Uterus (tissue), 3 donors: ENCODE measurements at regions not wholly inside any gene's neighbourhood (a gene's known extent, or its start where the extent isn't known, plus 50 kb on each side); places are given as distances from the start of the nearest gene placed in this dataset.

Source experiments
- DNase-seq, 2 donors: peaks; one replicate each; pipeline ENCODE4 v3.0.0-alpha.2; 2019 to 2020
- H3K27ac ChIP-seq, 2 donors: fragments of 200-600 bp; sonication (generic); 1 replicate in 1 of 2; 2 replicates in 1 of 2; pipeline ENCODE4 v1.5.1; 2016 to 2018
- H3K27me3 ChIP-seq, 2 donors: fragments of 200-600 bp; sonication (generic); one replicate each; pipeline ENCODE4 v1.5.1; 2018 to 2019; ENCODE audit warnings: control low read depth in 1 of 2
- H3K36me3 ChIP-seq, 2 donors: fragments of 200-600 bp; sonication (generic); one replicate each; pipeline ENCODE4 v1.5.1; 2019; ENCODE audit warnings: control low read depth in 1 of 2
- H3K4me1 ChIP-seq, 2 donors: fragments of 200-600 bp; sonication (generic); one replicate each; pipeline ENCODE4 v1.5.1; 2018 to 2019; ENCODE audit warnings: control low read depth in 1 of 2
- H3K4me3 ChIP-seq, 2 donors: fragments of 200-600 bp; sonication (generic); 1 replicate in 1 of 2; 2 replicates in 1 of 2; pipeline ENCODE4 v1.5.1; 2018 to 2019; ENCODE audit warnings: mild to moderate bottlenecking in 1 of 2
- H3K9me3 ChIP-seq, 2 donors: fragments of 200-600 bp; sonication (generic); one replicate each; pipeline ENCODE4 v1.5.1; 2019; ENCODE audit warnings: control low read depth in 1 of 2
- POLR2A ChIP-seq, 2 donors: fragments of 450-650 bp; IDR thresholded peaks; one replicate each; pipeline ENCODE4 v1.6.1; 2016; ENCODE audit warnings: antibody characterized with exemption in 2 of 2, mild to moderate bottlenecking in 1 of 2, moderate library complexity in 1 of 2
- intact Hi-C: fragments of 100-400 bp; cut with DNase I; formaldehyde crosslinking; loops from one replicate; pipeline ENCODE4 v1.15.1; 2023; ENCODE audit warnings: low total_unique reads
- TF ChIP-seq, protein P1 (sequence below), 4 experiments: fragments of 200-600 bp in 2 of 4; fragments of 450-650 bp in 2 of 4; sonication (generic) in 2 of 4; IDR thresholded peaks; one replicate each; pipeline ENCODE4 v1.5.1; 2016 to 2019; ENCODE audit warnings: antibody characterized with exemption in 4 of 4, mild to moderate bottlenecking in 2 of 4, moderate library complexity in 1 of 4
- donor health status: DM: yes; HTN: yes; CAD: no.

- Histone ChIP-seq H3K27ac (no peak overlapping the region), H3K36me3 (no peaks in the 10 kb centered on the region), H3K9me3 (no peaks in the 10 kb centered on the region), H3K4me3 (no peak overlapping the region), H3K27me3 (no peaks in the 10 kb centered on the region), H3K4me1 (no peaks in the 10 kb centered on the region)
- intact Hi-C loops: no loop called here
- DNase-seq: no peak
- no peak for TF ChIP-seq POLR2A (IDR thresholded peaks at IDR 0.05)
- TF ChIP-seq, protein P1, sequence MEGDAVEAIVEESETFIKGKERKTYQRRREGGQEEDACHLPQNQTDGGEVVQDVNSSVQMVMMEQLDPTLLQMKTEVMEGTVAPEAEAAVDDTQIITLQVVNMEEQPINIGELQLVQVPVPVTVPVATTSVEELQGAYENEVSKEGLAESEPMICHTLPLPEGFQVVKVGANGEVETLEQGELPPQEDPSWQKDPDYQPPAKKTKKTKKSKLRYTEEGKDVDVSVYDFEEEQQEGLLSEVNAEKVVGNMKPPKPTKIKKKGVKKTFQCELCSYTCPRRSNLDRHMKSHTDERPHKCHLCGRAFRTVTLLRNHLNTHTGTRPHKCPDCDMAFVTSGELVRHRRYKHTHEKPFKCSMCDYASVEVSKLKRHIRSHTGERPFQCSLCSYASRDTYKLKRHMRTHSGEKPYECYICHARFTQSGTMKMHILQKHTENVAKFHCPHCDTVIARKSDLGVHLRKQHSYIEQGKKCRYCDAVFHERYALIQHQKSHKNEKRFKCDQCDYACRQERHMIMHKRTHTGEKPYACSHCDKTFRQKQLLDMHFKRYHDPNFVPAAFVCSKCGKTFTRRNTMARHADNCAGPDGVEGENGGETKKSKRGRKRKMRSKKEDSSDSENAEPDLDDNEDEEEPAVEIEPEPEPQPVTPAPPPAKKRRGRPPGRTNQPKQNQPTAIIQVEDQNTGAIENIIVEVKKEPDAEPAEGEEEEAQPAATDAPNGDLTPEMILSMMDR (IDR thresholded peaks at IDR 0.05): no peak
These were observed 2274.1 kb downstream of the MAT2B start for GRCh38 chr5:165779505-165779904.

DNA sequence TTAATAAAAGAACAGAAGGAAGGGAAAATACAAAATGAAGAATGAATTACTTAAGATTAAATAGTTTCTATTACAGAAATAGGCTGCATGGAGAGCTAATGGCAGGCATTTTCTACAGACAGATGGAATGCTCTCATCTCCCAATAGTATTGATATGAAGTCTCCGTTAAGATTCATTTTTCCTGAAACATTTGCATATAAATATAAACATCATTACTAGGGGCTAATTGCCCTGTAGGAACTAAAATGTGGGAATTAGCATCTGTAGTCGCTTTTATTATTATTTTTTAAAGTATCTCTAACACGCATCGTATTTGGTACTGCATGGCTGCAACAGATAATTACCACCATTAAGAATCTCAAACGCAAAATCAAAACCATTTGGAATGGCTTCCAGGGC lies 2275.5 kb downstream of the MAT2B start:
- H3K4me1 ChIP-seq: no peaks in the 10 kb centered on the region
- H3K36me3 ChIP-seq: no peaks in the 10 kb centered on the region
- no peak for DNase-seq
- TF ChIP-seq POLR2A (IDR thresholded peaks at IDR 0.05): no peak
- TF ChIP-seq, protein P1 (IDR thresholded peaks at IDR 0.05): no peak
- no peak overlapping the region for H3K4me3 ChIP-seq
- no peaks in the 10 kb centered on the region for H3K27me3 ChIP-seq
- intact Hi-C loops: no loop called here
- H3K9me3 ChIP-seq: no peaks in the 10 kb centered on the region
- no peak overlapping the region for H3K27ac ChIP-seq

DNA sequence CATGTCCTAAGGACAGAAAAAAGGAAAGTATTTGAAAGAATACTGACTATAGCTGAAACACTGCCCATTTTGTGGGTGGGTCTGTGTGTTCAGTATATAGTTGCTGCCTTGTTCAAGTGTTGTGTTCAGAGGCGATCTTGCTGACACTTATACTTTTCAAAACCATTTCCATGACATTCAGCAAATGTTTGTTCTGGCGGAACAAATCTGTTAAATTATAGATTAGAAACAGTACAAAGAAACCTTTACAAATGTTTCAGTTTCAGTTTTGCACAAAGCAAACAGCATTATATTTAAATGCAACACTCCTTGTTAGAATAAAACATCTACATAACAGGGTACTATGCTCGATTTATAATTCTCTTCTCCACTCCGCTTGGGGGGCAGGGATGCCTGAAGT lies 2276.3 kb downstream of the MAT2B start:
- no peak overlapping the region for H3K4me3 ChIP-seq
- no peaks in the 10 kb centered on the region for H3K36me3 ChIP-seq
- TF ChIP-seq, protein P1 (IDR thresholded peaks at IDR 0.05): no peak
- TF ChIP-seq POLR2A (IDR thresholded peaks at IDR 0.05): no peak
- DNase-seq: no peak
- no peak overlapping the region for H3K27ac ChIP-seq
- no peaks in the 10 kb centered on the region for H3K9me3 ChIP-seq
- H3K4me1 ChIP-seq: no peaks in the 10 kb centered on the region
- no peaks in the 10 kb centered on the region for H3K27me3 ChIP-seq
- intact Hi-C loops: no loop called here

DNA sequence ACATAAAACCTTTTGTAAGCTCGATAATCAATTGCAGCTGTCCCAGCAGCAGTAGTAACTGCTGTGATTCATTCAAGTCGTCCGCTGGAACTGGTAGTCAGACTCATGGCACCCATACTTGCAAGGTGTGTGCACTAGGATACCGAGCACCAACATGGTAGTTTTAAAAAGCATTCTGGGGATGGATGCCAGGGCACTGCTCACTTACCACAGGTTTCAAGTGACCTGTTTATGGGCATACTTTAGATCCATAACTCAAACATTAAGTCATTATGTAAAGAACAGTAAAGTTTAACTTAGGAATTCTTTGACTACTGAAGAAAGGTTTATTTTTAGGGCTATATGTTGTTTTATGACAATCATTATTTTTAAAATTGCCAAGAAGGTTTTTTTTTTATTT lies 2277.6 kb downstream of the MAT2B start:
- H3K4me1 ChIP-seq: no peaks in the 10 kb centered on the region
- H3K4me3 ChIP-seq: no peak overlapping the region
- H3K27ac ChIP-seq: no peak overlapping the region
- intact Hi-C loops: no loop called here
- H3K36me3 ChIP-seq: no peaks in the 10 kb centered on the region
- no peaks in the 10 kb centered on the region for H3K9me3 ChIP-seq
- TF ChIP-seq, protein P1 (IDR thresholded peaks at IDR 0.05): no peak
- TF ChIP-seq POLR2A (IDR thresholded peaks at IDR 0.05): no peak
- H3K27me3 ChIP-seq: no peaks in the 10 kb centered on the region
- no peak for DNase-seq

GRCh38 chr5:165786073-165786472 lies 2280.7 kb downstream of the MAT2B start:
- intact Hi-C loops: no loop called here
- TF ChIP-seq POLR2A (IDR thresholded peaks at IDR 0.05): no peak
- TF ChIP-seq, protein P1 (IDR thresholded peaks at IDR 0.05): no peak
- Histone ChIP-seq H3K27ac (no peak overlapping the region), H3K27me3 (no peaks in the 10 kb centered on the region), H3K4me1 (no peaks in the 10 kb centered on the region), H3K36me3 (no peaks in the 10 kb centered on the region), H3K4me3 (no peak overlapping the region), H3K9me3 (no peaks in the 10 kb centered on the region)
- DNase-seq: no peak
